ENCODE measurements at regions not wholly inside any gene's neighbourhood (a gene's known extent, or its start where the extent isn't known, plus 50 kb on each side); places are given as distances from the start of the nearest gene placed in this dataset.
A peak's percentile ranks its signal among the peaks of the same experiment; 100 is the strongest.

DNA sequence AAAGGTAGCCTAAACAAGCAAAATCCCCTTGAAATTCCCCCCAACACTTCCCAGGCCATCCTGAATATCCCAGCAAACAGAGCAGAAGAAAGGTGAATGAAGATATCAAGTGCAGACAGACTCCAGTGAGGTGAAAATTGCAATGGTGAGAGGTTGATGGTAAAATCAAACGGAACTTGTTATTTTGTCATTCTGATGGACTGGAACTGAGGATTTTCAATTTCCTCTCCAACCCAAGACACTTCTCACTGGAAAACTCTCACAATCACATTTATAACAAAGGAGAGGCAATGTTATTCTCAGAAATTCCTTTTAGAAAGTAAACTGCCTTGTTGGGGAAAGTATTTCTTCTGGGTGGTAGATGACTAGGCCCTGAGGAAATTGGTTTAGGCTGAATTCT is 412.4 kb upstream of the C9orf72 start:
- no peaks in the 10 kb centered on the region for H3K27me3 ChIP-seq (ENCODE audit: control insufficient read depth, insufficient read depth, low read length)
- no peak for DNase-seq
- no peaks in the 10 kb centered on the region for H3K36me3 ChIP-seq (replicated peaks; ENCODE audit: control insufficient read depth, insufficient read depth, low read length)
- H3K4me3 ChIP-seq (ENCODE audit: insufficient read depth, low read depth, low read length) = no peak overlapping the region

DNA sequence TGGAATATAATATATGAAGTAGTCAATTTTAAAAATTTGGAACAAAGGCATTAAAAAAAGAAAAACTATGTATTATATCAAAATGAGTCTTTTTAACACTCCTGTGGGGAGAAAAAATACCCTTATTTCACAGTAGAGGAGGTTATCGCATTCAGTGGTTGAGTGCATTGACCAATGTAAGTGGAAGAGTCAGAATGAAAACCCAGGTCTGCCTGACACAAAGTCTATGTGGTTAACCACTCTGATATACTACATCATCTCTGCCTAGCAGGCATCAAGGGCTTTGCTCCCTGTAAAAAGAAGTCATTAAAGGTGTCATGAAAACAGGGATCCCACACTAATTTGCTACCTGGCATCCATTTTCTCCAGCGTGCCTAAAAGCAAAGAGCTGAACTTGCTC is 417.2 kb upstream of the C9orf72 start:
- no peaks in the 10 kb centered on the region for H3K27me3 ChIP-seq (ENCODE audit: control insufficient read depth, insufficient read depth, low read length)
- no peak overlapping the region for H3K4me3 ChIP-seq (ENCODE audit: insufficient read depth, low read depth, low read length)
- no peaks in the 10 kb centered on the region for H3K36me3 ChIP-seq (replicated peaks; ENCODE audit: control insufficient read depth, insufficient read depth, low read length)
- no peak for DNase-seq

DNA sequence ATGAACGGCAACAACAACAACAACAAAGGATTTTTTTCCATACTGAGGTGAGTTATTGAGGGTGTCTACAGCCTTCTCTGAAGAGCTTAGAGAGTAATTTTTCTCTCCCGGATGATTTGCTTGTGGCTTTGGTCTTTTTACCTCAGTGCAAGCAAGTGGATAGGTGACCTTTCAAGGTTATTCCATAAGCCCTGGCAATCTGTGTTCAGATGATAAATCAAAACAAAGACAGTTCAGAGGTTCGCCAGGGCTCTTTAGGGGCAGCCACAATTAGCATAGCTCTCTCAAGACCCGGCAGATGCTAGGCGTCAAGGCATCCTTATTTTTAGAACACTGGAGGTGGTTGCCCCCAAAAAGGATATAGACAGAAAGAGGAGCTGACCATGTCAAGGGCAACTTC is 417.9 kb upstream of the C9orf72 start:
- no peak overlapping the region for H3K4me3 ChIP-seq (ENCODE audit: insufficient read depth, low read depth, low read length)
- no peaks in the 10 kb centered on the region for H3K36me3 ChIP-seq (replicated peaks; ENCODE audit: control insufficient read depth, insufficient read depth, low read length)
- no peaks in the 10 kb centered on the region for H3K27me3 ChIP-seq (ENCODE audit: control insufficient read depth, insufficient read depth, low read length)
- no peak for DNase-seq

DNA sequence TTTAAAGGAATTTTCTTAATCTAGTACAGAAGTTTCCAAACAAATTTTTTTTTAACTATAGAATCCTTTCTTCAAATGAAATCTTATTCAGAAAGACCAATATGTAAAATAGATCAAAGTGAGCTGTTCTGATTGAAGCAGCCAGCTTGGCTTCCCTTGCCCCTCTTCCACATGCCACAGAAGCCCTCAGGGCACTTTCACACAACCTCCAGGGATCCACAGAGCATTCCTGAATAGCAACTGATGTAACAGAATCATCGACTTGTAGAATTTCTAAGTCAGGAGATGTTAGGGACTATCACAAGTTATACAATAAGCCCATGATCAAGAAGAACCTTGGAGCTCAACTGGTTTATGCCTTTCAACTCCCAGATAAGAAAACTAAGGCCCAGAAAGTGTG is 427.8 kb upstream of the C9orf72 start:
- no peak for DNase-seq
- Histone ChIP-seq H3K36me3 (replicated peaks; ENCODE audit: control insufficient read depth, insufficient read depth, low read length) (no peaks in the 10 kb centered on the region), H3K4me3 (ENCODE audit: insufficient read depth, low read depth, low read length) (no peak overlapping the region), H3K27me3 (ENCODE audit: control insufficient read depth, insufficient read depth, low read length) (no peaks in the 10 kb centered on the region)

DNA sequence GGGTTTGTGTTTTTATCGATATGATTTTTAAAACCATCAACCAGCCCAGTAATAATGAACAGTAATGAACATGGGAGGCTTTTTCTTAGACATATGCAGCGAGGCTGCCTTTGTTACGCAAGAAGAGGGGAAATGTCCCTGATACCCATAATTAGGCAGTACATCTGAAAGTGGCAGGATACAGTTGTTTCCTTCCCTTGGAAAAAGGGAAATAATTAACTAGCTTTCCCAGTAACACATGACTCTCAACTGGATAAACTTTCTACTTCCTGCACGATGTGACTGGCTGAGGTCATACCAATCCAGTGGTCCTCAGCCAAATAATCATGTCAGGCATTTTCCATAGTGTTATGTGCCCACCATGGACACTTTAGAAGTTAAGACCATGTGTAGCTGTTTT is 431.6 kb upstream of the C9orf72 start:
- DNase-seq = no peak
- Histone ChIP-seq H3K36me3 (replicated peaks; ENCODE audit: control insufficient read depth, insufficient read depth, low read length) (no peaks in the 10 kb centered on the region), H3K27me3 (ENCODE audit: control insufficient read depth, insufficient read depth, low read length) (no peaks in the 10 kb centered on the region)

DNA sequence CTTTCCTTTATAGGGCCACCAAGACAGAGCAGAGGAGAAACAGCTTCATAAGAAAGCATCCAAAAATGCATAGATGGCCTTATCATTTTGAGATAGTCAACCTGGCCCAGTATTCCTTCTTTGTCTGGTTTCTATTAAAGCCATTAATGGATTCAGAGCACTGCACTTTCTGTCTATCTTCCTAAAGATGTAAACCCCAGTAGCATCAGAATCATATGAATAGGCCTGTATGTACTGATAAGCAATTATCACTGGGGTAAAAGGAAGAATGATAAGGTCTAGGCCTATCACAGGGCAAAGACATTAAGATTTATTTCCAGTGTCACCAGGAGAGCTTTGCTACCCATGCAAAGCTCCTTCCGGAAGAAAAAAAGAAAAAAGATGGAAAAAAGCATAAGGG is 432.5 kb upstream of the C9orf72 start:
- Histone ChIP-seq H3K4me3 (ENCODE audit: insufficient read depth, low read depth, low read length) (no peak overlapping the region), H3K27me3 (ENCODE audit: control insufficient read depth, insufficient read depth, low read length) (no peaks in the 10 kb centered on the region), H3K36me3 (replicated peaks; ENCODE audit: control insufficient read depth, insufficient read depth, low read length) (no peaks in the 10 kb centered on the region)
- no peak for DNase-seq

More for the DNA sequence above, 431.6 kb upstream of the C9orf72 start:
- no peak overlapping the region for H3K4me3 ChIP-seq (ENCODE audit: insufficient read depth, low read depth, low read length)

DNA sequence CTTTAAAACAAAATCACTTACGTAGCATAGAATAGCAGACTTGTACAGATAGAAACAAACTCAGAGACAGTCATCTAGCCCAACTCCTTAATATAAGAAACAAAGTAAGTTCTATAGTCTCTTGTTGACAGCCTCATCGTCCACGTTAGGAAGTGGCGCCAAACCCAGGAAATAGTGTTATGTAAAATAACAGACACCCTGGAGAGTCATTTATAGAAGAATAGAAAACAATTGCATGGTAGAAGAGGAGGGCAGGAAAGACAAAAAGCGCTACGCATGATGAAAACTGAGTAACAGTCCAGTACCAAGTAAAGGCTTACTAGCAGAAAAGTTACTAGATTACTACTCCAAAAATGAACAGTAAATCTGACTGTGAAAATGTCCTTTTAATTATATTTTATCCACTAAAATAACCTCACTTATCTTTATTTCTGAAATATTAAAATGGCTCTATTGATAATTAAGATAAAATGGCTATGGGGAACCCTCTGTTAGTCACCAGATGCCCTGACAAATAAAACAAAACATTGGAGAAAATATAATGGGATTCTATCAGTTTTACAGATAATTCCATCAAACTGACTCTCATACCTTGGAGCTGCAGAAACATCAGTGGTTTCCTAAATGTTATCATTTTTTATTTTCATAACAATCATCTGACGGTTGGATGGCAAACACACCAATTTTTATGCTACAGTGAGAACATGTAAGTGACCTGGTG is 434.0 kb upstream of the C9orf72 start:
- Histone ChIP-seq H3K4me3 (ENCODE audit: insufficient read depth, low read depth, low read length) (no peak overlapping the region), H3K27me3 (ENCODE audit: control insufficient read depth, insufficient read depth, low read length) (no peaks in the 10 kb centered on the region), H3K36me3 (replicated peaks; ENCODE audit: control insufficient read depth, insufficient read depth, low read length) (no peaks in the 10 kb centered on the region)
- no peak for DNase-seq

DNA sequence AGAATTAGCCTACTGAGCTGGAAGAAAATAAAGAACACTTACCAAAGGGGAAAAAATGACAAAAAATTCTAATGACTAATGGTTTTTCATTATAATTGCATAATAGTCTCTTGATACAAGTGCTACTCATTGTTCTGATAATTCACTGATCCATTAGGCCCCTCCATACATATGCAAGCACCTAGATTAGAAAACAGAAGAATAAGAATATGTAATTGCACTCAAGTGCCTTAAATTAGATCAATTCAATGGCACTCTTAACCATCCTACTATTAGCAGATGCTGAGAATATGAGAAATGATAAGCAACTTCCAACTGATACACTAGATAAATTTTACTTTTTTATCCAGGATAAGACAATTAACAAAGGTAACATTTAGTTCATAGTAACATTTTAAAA is 440.9 kb upstream of the C9orf72 start:
- DNase-seq = no peak
- Histone ChIP-seq H3K4me3 (ENCODE audit: insufficient read depth, low read depth, low read length) (no peak overlapping the region), H3K36me3 (replicated peaks; ENCODE audit: control insufficient read depth, insufficient read depth, low read length) (no peaks in the 10 kb centered on the region), H3K27me3 (ENCODE audit: control insufficient read depth, insufficient read depth, low read length) (no peaks in the 10 kb centered on the region)

DNA sequence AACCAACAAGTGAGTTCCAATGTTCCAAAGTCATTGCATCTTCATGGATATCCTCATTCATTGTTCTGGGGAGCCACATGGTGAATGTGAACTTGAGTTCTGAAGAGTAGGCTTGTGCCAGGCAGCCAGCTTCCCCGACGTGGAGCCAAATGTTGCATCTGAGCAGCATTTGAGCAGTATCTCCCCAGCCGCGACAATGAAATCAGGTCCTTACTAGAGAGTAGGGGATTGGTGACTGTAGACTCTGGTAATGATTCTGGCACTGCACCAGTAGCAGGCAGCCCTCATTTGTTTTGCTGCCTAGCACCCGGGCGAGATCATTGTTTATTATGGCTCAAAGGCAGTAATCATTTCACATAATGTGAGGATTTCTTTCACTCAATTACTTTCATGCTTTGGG is 451.4 kb upstream of the C9orf72 start:
- no peak overlapping the region for H3K4me3 ChIP-seq (ENCODE audit: insufficient read depth, low read depth, low read length)
- no peak for DNase-seq
- H3K36me3 ChIP-seq (replicated peaks; ENCODE audit: control insufficient read depth, insufficient read depth, low read length) = no peaks in the 10 kb centered on the region
- no peaks in the 10 kb centered on the region for H3K27me3 ChIP-seq (ENCODE audit: control insufficient read depth, insufficient read depth, low read length)

DNA sequence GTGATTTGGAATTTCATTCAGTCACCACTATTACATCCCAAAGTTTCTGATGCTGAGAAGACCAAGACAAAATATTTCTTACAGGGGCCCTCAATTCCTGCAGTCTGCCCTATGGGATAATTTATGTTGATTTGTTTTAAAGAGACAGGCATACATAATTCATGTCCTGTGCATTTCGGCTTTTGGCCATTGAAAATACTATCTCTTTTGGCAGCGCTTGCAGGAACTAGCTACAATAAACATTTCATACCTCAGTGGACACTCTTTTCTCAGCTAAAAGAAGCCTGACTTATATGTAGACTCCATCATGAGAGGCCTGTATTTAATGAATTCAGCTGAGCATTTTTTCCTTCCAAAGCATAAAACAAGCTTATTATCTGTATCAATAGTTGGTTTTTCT is 451.9 kb upstream of the C9orf72 start:
- Histone ChIP-seq H3K4me3 (ENCODE audit: insufficient read depth, low read depth, low read length) (no peak overlapping the region), H3K27me3 (ENCODE audit: control insufficient read depth, insufficient read depth, low read length) (no peaks in the 10 kb centered on the region), H3K36me3 (replicated peaks; ENCODE audit: control insufficient read depth, insufficient read depth, low read length) (no peaks in the 10 kb centered on the region)
- no peak for DNase-seq

DNA sequence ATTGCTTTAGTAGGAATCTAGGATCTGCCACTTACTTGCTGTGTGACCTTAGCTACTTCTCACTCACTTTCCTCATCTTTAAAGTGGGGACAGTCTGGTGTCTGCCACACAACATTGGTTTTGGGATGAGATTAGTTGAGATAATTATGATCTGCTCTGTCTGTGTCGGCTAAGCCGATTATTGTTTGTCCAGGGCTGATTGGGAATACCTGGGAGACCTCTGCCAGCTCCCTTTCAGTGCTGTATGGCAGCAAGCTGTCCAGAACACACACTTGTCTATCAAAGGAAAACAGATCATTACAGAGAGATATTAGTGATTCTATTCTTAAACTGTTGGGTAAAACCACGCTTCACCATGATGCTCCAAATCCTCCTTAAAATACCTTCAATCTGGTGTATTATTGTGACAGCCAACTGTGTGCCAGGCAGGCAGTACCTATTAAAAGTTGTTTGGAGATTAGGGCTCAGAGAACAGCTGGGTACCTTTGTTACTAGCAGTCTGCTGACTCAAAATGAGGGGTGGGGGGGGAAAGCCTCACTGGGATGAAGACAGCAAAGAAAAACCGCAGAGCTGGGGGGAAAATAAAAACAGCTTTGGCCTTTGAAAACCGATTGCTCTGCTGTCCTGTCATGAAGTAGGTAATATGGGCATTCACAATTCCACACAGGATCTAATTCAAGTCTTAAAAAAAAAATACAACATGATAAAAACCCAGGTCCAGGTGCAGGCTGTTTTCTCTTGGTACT is 458.4 kb upstream of the C9orf72 start:
- Histone ChIP-seq H3K27me3 (ENCODE audit: control insufficient read depth, insufficient read depth, low read length) (no peaks in the 10 kb centered on the region), H3K36me3 (replicated peaks; ENCODE audit: control insufficient read depth, insufficient read depth, low read length) (no peaks in the 10 kb centered on the region), H3K4me3 (ENCODE audit: insufficient read depth, low read depth, low read length) (no peak overlapping the region)
- peak; percentile 19 for DNase-seq

DNA sequence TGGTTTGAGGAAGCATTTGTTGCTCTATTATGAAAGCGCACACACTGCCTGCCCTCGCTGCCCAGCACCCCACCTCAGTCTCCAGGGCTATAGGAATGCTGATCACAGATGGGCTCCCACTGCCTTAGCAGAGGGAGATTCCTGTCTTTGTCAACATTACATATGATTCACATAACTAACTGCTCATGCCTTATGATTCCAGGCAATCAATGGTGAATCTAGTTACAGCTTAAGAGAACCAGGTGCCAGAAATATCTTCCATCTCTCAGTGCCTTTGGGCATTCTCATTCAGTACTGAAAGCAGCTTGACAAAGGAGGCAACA is 458.9 kb upstream of the C9orf72 start:
- no peak overlapping the region for H3K4me3 ChIP-seq (ENCODE audit: insufficient read depth, low read depth, low read length)
- peak; percentile 18 for DNase-seq
- no peaks in the 10 kb centered on the region for H3K36me3 ChIP-seq (replicated peaks; ENCODE audit: control insufficient read depth, insufficient read depth, low read length)
- no peaks in the 10 kb centered on the region for H3K27me3 ChIP-seq (ENCODE audit: control insufficient read depth, insufficient read depth, low read length)

DNA sequence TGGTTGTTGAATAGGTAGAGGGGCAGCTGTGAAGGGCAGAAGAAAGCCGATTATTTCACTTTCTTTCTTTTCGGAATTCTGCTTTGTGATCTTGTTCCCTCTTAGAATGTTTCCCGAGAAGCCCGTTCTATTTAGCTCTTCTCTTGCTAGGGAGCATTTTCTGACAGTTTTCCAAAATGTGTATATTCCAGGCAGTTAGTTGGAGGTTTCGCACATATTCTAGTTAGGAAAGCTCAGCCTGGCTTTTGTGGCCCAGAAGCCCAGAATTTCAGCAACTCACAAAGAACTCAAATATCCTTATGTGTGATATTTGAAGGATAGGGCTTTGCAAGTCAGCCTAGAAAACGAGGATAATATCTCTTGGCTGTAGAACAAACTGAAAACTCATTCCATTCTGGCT is 461.0 kb upstream of the C9orf72 start:
- no peaks in the 10 kb centered on the region for H3K36me3 ChIP-seq (replicated peaks; ENCODE audit: control insufficient read depth, insufficient read depth, low read length)
- no peak overlapping the region for H3K4me3 ChIP-seq (ENCODE audit: insufficient read depth, low read depth, low read length)
- no peak for DNase-seq
- H3K27me3 ChIP-seq (ENCODE audit: control insufficient read depth, insufficient read depth, low read length) = no peaks in the 10 kb centered on the region

DNA sequence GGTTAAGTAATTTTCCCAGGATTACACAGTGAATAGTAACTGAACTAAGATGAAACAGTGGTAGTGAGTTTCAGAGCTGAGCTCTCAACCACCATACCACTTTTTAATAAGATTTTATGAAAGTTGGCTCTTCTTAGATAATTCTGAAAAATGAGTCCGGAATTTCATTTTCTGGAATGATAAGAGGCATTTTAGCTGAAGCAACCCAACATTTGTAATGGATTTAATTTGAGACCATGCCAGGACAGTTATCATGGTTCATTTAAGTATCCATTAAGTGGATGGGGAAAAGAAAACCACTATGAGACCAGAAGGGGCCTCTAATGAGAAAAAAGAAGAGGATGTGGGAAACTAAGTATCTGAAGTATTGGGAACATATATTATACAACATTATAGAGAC is 464.7 kb upstream of the C9orf72 start:
- H3K27me3 ChIP-seq (ENCODE audit: control insufficient read depth, insufficient read depth, low read length) = no peaks in the 10 kb centered on the region
- H3K36me3 ChIP-seq (replicated peaks; ENCODE audit: control insufficient read depth, insufficient read depth, low read length) = no peaks in the 10 kb centered on the region
- H3K4me3 ChIP-seq (ENCODE audit: insufficient read depth, low read depth, low read length) = no peak overlapping the region
- DNase-seq = no peak

DNA sequence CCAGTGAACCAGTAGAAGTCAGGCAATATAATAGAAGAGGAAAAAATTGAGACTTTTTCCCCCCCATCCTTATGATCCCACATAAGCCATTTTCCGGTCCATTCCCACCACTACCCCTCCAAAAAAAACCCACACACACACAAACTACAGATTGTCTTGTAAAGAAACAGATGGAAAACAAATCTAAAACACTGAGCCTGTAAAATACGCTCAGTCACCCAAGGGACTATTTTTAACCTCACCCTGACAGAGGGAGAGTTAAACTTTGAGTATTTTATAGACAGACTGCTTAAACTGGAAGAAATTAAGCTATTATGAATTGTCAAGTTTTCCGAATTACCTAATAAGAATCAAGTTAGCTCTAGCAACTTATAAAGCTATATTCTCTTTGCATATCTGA is 471.8 kb upstream of the C9orf72 start:
- Histone ChIP-seq H3K27me3 (ENCODE audit: control insufficient read depth, insufficient read depth, low read length) (no peaks in the 10 kb centered on the region), H3K36me3 (replicated peaks; ENCODE audit: control insufficient read depth, insufficient read depth, low read length) (no peaks in the 10 kb centered on the region), H3K4me3 (ENCODE audit: insufficient read depth, low read depth, low read length) (no peak overlapping the region)
- no peak for DNase-seq
